CD4-positive, alpha-beta T cell (primary cell): ENCODE measurements at regions not wholly inside any gene's neighbourhood (a gene's known extent, or its start where the extent isn't known, plus 50 kb on each side); places are given as distances from the start of the nearest gene placed in this dataset.

ENCODE experiments used
- ATAC-seq: fragments of 200-7000 bp; cut with Tn5 transposase; one replicate; pipeline ENCODE4 v1.10.0; 2022; ENCODE audit warnings: mild to moderate bottlenecking; ENCODE audit not compliant: poor library complexity
- CTCF ChIA-PET: fragments of 350-600 bp; sonication (Branson Sonifier 250); formaldehyde crosslinking; loops from one replicate; lab custom pipeline; 2021; ENCODE audit warnings: antibody characterized with exemption, inconsistent platforms; lab: Charles Lee
- POLR2A ChIA-PET: fragments of 350-600 bp; sonication (Branson Sonifier 250); formaldehyde crosslinking; loops from one replicate; lab custom pipeline; 2021; ENCODE audit warnings: antibody characterized with exemption, inconsistent platforms; lab: Charles Lee
- DNase-seq, 14 experiments: peaks; one replicate each; pipeline ENCODE4 v3.0.0-alpha.2; 2013 to 2020; ENCODE audit warnings: mixed read lengths in 2 of 14
- H3K27ac ChIP-seq, 2 donors: one replicate each; pipeline versions ENCODE4 v1.5.1 to v1.7.0; 2013; ENCODE audit warnings: low read length in 2 of 2, low read depth in 1 of 2, mild to moderate bottlenecking in 1 of 2
- H3K27me3 ChIP-seq, 2 experiments: 1 replicate in 1 of 2; 2 replicates in 1 of 2; pipeline versions ENCODE4 v1.6.1 to v1.7.0; 2013; ENCODE audit warnings: low read length in 2 of 2, control low read depth in 1 of 2, mild to moderate bottlenecking in 1 of 2, moderate library complexity in 1 of 2; ENCODE audit not compliant: insufficient read depth in 2 of 2, control insufficient read depth in 1 of 2
- H3K36me3 ChIP-seq: one replicate; pipeline ENCODE4 v1.6.1; 2013; ENCODE audit warnings: low read length, control low read depth; ENCODE audit not compliant: insufficient read depth
- H3K4me1 ChIP-seq: one replicate; pipeline ENCODE4 v1.6.1; 2013; ENCODE audit warnings: low read length, control low read depth; ENCODE audit not compliant: insufficient read depth
- H3K4me3 ChIP-seq: one replicate; pipeline ENCODE4 v1.5.1; 2013; ENCODE audit warnings: mild to moderate bottlenecking, low read length, moderate library complexity
- H3K9me3 ChIP-seq, 2 experiments: 1 replicate in 1 of 2; 2 replicates in 1 of 2; pipeline versions ENCODE4 v1.6.1 to v1.7.0; 2013; ENCODE audit warnings: low read length in 2 of 2, mild to moderate bottlenecking in 2 of 2, control low read depth in 1 of 2, moderate library complexity in 1 of 2; ENCODE audit not compliant: control insufficient read depth in 1 of 2, insufficient read depth in 1 of 2
- H3K27ac Mint-ChIP-seq: one replicate; pipeline ENCODE4 v1.8.0; 2020; ENCODE audit warnings: mixed read lengths
- H3K27me3 Mint-ChIP-seq: one replicate; pipeline ENCODE4 v1.8.0; 2021; ENCODE audit warnings: mixed read lengths
- H3K36me3 Mint-ChIP-seq: one replicate; pipeline ENCODE4 v1.8.0; 2021; ENCODE audit warnings: low read depth, mixed read lengths
- H3K4me1 Mint-ChIP-seq: one replicate; pipeline ENCODE4 v1.8.0; 2021; ENCODE audit warnings: low read depth, mixed read lengths
- H3K4me3 Mint-ChIP-seq: one replicate; pipeline ENCODE4 v1.8.0; 2020; ENCODE audit warnings: mild to moderate bottlenecking, mixed read lengths
- H3K9me3 Mint-ChIP-seq: one replicate; pipeline ENCODE4 v1.8.0; 2020; ENCODE audit warnings: mixed read lengths
- CTCF ChIP-seq: fragments of 200-600 bp; IDR thresholded peaks from one replicate; pipeline ENCODE4 v1.8.0; 2022; ENCODE audit warnings: antibody characterized with exemption, mild to moderate bottlenecking
- intact Hi-C, 2 experiments: fragments of 100-400 bp; cut with DNase I in 1 of 2; cut with micrococcal nuclease in 1 of 2; formaldehyde crosslinking; loops; one replicate each; pipeline versions ENCODE4 v1.15.1 to v1.9.0; 2023 to 2025; cut with DNase I, micrococcal nuclease

GRCh38 chr14:98200601-98201000, 1071.4 kb downstream of the BCL11B start:
- Mint-ChIP-seq H3K36me3 (peaks cover 27% of the 10 kb centered on the region), H3K9me3 (no peaks in the 10 kb centered on the region), H3K27me3 (no peaks in the 10 kb centered on the region), H3K27ac (peak overlapping the region; percentile 93), H3K4me1 (peaks cover 96% of the 10 kb centered on the region), H3K4me3 (peak overlapping the region; percentile 82)
- ATAC-seq (no peak), DNase-seq (no peak)
- TF ChIP-seq CTCF = no peak
- H3K4me1 ChIP-seq = peaks cover 63% of the 10 kb centered on the region
- intact Hi-C loops = no loop called here
- no peaks in the 10 kb centered on the region for H3K9me3 ChIP-seq
- peak overlapping the region; percentile 44 for H3K4me3 ChIP-seq
- H3K27ac ChIP-seq = peak overlapping the region in 1 of 2 donors; percentile 1
- H3K27me3 ChIP-seq = no peaks in the 10 kb centered on the region
- POLR2A ChIA-PET = interaction anchor here (0.6 to 5.0 kb wide), 8 partner anchors 8 to 1033 kb away, joined by 3 to 35 read pairs (median 6); no protein-coding TSS in a partner anchor
- CTCF ChIA-PET = no interaction called here
- H3K36me3 ChIP-seq = no peaks in the 10 kb centered on the region

GRCh38 chr14:98203421-98203820, 1068.6 kb downstream of the BCL11B start:
- DNase-seq = peak in 3 of 14 experiments; percentile 25 to 53 (median 45)
- POLR2A ChIA-PET = interaction anchor here (0.6 to 4.4 kb wide), 14 partner anchors 10 to 1069 kb away, joined by 3 to 25 read pairs (median 5); partner anchors contain the start of gene BCL11B
- H3K9me3 Mint-ChIP-seq = no peaks in the 10 kb centered on the region
- H3K27me3 ChIP-seq = no peaks in the 10 kb centered on the region
- no peaks in the 10 kb centered on the region for H3K27me3 Mint-ChIP-seq
- H3K4me1 Mint-ChIP-seq = peaks cover 99% of the 10 kb centered on the region
- H3K36me3 Mint-ChIP-seq = peaks cover 17% of the 10 kb centered on the region
- TF ChIP-seq CTCF = no peak
- CTCF ChIA-PET = no interaction called here
- H3K4me3 ChIP-seq = peak overlapping the region; percentile 44
- H3K9me3 ChIP-seq = no peaks in the 10 kb centered on the region
- H3K4me1 ChIP-seq = peaks cover 63% of the 10 kb centered on the region
- peak; percentile 62 for ATAC-seq
- H3K4me3 Mint-ChIP-seq = peak overlapping the region; percentile 82
- no peaks in the 10 kb centered on the region for H3K36me3 ChIP-seq
- intact Hi-C loops = no loop called here
- peak overlapping the region in 1 of 2 donors; percentile 18 for H3K27ac ChIP-seq
- H3K27ac Mint-ChIP-seq = peak overlapping the region; percentile 93

DNA sequence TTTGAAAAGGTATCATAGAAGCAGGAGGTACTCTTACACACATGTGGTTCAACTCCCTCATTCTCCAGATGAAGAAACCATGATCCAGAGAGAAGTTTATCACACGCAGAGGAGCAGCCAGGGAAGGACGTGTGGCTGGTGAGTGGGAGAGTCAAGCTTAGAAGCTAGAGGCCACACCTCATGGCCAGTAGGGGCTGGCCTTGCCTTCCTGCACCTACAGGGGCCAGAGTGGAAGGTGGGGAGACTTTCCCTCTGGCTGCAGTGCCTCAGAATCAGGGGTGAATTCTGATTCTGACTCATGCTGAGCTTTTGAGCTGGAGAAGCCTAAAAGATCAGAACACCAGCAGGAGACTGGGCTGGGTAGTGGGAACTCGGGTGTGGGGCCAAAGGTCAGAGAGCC, 1067.9 kb downstream of the BCL11B start:
- no peaks in the 10 kb centered on the region for H3K27me3 Mint-ChIP-seq
- Histone ChIP-seq H3K36me3 (no peaks in the 10 kb centered on the region), H3K4me3 (peak overlapping the region; percentile 44), H3K27me3 (no peaks in the 10 kb centered on the region), H3K27ac (peak overlapping the region in 1 of 2 donors; percentile 18), H3K4me1 (peaks cover 62% of the 10 kb centered on the region), H3K9me3 (no peaks in the 10 kb centered on the region)
- H3K27ac Mint-ChIP-seq = peak overlapping the region; percentile 93
- H3K36me3 Mint-ChIP-seq = peaks cover 17% of the 10 kb centered on the region
- CTCF ChIA-PET = no interaction called here
- DNase-seq = no peak
- H3K9me3 Mint-ChIP-seq = no peaks in the 10 kb centered on the region
- ATAC-seq = no peak
- H3K4me3 Mint-ChIP-seq = peak overlapping the region; percentile 82
- TF ChIP-seq CTCF = no peak
- POLR2A ChIA-PET = interaction anchor here (0.6 to 4.4 kb wide), 15 partner anchors 10 to 1068 kb away, joined by 3 to 25 read pairs (median 4); partner anchors contain the start of gene BCL11B
- peaks cover 99% of the 10 kb centered on the region for H3K4me1 Mint-ChIP-seq
- intact Hi-C loops = no loop called here
